KG1 (cell line): ENCODE measurements at regions not wholly inside any gene's neighbourhood (a gene's known extent, or its start where the extent isn't known, plus 50 kb on each side); places are given as distances from the start of the nearest gene placed in this dataset.

Source experiments
- DNase-seq: peaks from one replicate; lab custom pipeline; 2025; lab: John Stamatoyannopoulos, UW

DNA sequence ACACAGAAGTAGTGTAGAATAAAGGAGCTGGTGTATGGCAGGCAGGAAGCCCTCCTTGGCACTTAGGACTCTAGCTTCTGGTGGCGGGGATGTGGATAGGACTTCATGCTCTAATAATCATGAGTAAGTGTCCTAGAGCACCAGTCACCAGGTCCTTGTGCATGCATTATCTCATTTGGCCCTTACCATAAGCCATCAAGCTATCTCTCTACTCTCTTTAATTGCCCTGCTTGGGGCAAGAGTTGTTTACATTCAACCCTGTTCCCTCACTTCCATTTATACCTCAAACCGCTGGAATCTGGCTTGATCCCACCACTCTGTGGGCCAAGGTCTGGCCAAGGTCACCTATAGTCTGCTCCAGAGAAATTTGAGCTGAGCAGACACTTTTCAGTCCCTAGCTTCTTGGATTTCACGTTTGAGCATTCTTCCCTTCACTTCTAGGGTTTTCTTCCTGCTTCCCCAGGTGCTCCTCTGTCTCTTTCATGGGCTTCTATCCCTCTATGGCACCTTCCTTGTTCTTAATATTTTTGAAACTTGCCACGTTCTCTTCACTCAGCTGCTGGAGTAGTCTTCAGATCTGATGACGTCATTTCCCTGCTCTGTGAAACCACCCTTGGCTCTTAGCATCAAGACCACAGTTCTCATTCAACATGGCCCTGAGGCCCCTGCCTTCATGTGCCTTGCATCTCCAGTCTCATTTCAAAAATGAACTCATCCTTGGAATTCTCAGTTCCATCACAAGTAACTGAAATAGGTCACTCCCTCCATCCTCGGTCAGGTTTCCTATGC is 94.9 kb upstream of the GATA6 start:
- DNase-seq = no peak

DNA sequence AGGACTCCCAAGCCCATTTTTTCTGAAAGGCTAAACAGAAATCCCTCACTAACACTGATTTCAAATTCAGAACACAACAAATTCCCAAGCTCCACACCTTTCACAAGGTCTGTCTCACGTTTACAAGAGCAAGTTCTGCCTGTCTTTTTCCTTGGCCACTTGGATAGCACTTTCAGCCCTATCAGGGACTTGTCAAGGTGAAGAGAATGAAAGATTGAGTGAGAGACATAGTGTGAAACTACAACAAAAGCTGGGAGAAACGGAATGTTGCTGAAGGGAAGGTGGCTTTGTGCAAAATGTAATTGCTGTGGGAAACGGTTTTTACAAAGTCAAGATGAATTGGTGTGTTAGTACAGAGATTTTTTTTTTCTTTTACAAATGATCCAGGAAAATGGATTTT is 89.4 kb upstream of the GATA6 start:
- no peak for DNase-seq

DNA sequence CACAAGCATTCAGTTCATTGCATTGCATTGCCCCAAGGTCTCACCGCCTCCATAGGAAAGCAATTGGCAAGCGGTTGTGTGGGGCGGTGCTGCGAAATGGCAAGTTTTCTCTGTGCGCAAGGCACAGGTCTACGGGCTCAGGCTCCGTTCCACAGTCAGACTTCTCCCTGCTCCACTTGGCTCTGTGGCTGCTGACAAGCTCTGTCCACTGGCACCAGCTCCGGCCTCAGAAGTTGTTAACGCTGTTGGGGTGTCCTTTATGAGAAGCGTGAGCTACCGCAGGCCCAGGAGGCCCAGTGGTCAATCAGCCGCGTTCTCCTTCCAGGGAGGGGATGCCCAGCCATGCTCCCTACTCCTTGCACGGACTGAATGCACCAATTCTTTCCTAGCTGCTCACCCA is 87.0 kb upstream of the GATA6 start:
- DNase-seq = no peak

DNA sequence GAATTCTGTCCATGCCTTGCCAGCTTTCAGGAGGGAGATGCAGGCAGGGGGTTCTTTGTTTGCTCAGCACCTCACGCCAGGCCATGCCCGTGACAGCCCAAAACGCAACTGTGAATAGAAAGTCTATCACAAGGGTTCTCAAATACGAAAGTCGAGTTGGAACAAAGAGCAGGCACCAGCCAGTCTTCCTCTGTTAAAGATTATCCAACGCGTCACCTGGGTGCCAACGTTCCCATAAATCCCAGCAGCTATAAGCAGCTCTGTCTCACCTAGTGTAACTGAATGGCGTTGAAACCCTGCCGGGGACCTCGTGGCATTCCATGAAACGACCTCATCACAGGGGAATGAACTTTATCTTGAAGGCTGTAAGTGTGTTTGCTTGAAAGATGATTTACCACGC is 84.8 kb upstream of the GATA6 start:
- no peak for DNase-seq

DNA sequence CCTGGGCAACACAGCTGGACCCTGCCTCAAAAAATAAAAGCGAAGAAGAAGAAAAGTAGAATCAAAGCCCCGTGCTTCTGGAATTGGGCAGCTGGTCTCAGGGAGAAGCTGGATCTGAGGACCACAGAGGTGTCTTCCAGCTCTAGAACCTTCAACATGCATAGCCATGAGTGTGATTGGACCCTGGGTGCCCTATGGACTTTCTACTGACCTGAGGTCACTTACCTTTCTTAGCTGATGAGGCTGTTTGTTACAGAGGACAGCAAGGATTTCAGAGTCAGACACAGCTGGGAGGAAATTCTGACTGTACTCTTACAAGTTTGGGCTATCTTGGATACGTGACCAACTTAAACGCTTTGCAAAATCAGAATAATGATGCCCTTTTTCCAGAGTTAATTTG is 82.4 kb upstream of the GATA6 start:
- DNase-seq = no peak

DNA sequence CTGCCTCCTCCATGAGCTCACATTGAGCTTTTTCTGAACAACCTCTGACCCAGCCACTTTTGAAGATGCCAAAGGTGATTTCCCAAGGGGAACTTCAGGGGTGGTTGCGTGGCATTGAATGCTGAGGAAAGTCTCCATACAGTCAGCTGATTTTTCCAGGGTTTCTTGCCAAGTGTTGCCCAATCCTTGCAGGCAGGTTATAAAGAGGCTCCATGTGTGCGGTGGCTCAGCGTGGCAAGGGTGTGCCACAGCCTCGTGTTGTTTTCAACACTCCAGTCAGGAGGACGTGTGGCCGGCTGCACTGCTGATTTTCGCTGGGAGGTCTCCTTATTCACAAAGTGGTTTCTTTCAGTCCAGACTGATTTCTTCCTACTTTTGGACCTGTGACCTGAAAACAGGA is 81.4 kb upstream of the GATA6 start:
- DNase-seq = no peak

DNA sequence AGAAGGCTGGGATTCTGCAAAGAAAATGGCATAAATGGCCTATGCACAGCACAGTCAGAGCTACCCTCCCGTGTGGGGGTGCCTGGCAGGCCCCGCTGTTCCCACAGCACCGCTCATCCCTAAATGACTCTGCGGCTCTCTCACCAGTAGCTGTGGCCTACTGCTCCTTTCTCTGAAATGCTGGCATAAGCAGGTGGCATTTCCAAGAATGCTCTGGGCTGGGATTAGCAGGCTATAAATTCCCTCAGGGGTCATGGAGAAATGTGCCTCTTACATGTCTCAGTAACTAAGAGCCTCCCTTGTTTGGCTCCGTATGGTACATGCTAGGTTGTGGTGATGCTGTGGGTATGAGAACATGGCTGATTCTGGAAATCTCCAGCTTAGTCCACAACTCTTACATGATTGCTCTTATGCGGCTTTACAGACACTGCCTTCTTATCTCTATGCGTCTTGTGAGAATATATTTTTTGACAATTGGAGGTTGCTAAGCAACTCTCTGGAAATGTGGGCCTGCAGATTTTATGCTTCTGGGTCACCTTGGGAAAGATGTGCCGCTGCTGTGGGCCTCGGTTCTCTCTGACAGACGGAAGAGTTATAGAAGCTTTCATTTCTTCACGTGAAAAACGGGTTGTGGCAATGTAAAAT is 80.3 kb upstream of the GATA6 start:
- DNase-seq = no peak

DNA sequence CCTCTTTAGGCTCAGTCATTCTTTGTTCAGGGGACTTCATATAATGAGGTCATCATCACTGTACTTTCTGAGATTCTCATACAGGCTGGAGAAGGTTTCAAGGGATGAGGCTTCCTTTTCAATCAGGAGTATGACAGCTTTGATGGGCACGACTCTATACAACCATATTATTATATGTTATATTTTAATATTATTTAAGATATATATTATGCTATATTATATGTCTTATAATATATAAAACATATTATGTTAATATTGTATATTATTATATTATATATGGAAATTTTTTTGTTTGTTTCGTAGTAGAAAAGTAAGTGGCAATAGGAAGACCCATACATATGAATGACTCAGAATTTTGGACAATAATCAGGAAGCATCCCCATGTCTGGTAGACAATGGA is 78.0 kb upstream of the GATA6 start:
- no peak for DNase-seq

DNA sequence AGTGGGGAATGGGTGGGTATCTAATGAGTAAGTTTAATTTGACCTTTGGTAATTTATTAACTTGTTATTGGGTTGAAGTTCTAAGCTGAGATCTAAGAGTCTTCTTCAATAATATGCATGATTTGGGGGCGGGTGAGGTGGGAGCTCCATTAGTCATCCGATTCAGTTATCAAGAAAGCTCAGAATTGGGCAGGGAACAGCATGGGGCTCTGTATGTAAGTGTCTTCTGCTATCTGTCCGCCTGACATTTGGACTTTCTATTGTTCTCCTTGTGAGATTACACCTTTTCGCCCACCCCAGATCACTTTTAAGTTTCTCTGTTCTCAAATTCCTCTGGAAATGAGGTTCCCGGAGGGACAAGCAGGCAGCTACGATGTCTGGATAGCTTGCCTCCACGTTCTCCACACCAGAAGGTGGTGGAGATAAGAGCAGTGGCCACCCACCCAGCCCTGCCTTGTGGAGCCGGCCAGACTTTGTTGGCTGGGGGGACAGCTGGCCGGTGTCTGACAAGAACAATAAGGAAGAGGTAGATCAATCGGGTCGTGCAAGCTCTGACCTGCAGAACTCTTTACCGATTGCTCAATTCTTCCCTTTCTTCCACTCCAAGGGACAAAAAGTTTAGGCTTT is 75.5 kb upstream of the GATA6 start:
- DNase-seq = no peak

DNA sequence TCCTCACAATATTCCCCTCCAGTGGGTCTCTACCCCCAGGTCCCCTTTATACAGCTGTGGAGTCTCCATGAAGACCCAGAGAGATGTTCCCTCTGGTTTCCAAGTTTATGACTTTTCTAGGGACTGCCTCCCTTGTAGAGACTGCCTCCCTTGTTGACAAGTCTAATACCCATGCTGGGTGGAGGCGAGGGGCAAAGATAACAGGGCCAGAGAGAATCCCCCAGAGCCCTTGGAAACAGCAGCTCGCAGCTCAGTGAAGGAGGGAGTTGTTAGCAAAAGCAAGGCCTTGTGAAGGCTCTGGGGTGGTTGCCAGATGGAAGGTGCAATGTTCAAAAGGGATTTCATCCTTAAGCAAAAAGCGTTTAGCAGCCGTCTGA is 75.0 kb upstream of the GATA6 start:
- DNase-seq = no peak

DNA sequence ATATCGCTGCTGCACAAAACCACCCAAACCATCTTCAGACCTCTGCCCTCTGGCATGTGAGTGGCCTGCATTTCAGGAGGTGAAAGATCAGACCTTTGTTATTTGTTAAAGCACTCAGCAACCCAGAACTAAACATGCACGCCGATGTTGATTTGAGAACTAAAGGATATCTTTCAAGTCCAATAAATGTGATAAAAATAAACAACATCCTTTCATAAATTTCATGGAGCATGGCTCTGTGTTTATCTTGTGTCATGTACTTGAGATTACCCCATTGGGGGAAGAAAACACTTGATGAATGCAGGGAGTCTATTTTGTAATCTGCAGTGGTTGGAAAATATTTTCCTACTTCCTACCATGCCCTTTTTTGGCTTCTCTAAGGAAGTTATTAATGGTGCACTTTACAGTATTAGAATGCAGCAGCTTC is 70.8 kb upstream of the GATA6 start:
- no peak for DNase-seq

DNA sequence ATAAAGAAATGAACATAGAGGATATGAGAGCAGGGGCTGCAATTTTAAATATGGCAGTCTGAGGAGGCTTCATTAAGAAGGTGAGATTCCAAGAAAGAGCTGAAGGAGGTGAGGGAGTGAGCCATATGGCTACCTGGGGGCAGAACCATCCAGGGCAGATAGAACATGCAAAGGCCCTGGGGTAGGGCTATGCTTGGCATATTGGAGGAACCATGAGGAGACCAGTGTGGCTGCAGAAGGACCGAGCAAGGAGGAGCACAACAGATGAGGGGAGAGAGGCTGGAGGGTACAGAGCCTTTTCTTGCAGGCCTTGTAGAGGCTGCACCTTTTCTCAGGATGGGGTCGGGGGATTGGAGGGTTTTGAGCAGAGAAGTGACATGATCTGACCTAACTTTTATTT is 69.5 kb upstream of the GATA6 start:
- DNase-seq = no peak

DNA sequence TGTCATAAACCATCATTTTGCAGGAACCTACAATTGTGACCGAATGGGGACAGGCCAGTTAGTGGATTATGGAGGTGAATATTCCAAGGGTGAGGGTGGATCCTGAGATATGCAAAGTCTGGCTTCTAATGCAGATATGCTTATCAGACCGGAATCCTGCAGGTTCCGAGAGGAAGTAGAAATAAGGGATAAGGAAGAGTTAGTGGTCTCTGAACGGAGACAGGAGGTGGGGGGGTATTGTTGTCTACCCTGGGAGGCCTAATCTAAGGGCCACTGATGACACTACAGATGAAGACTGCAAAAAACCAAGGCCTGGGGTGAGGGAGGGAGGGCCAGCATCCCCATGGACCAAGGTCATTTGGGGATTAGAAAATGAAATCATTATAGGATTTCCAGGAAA is 67.7 kb upstream of the GATA6 start:
- no peak for DNase-seq

DNA sequence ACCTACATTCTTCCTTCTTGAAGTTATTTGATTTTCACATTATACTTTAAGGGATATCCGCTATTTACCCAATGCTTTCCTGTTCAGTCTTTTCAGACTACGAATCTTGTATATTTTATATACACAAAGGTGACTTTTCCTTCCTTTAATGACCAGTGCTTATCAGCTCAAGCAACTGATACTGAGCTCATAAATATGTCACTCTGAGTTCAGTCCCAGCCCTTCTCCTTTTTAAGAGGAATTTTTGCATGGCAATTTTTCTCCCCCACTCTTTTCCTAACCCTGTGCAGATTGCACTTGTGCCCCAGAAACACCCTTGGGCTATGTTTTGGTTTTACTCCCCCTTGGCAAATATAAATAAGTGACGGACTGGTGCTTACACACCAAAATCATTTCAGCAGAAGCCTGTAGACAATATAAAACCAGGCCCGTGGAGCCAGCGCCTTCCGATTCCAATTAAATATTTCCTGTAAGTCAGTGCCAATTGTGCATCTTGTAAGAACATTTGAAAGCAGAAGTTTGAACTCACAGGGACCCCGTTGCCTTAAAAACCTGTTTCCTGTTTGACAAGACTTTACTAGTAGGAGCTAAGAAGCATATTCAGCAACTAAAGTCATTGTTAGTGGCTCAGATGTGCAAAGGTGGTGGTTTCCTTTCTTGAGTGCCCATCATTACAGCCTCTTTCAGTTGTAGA is 66.3 kb upstream of the GATA6 start:
- DNase-seq = peak; percentile 52

DNA sequence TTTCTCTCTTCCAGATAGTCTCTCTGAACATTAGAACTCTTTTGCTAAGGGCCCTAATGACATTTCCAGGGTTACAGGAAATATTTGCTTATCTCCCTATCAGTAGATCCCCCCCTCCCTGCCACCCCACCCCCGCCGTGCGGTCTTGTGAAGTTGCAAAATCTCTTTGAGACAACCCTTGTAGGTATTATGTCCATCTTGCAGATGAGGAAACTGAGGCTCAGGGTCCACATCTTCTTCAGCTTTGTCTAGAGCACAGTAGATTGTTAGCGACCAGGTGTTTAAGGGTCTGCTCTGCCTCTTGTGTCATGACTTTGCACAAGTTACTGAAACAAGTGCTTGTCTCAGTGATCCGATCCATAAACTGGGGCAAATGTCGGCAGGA is 65.8 kb upstream of the GATA6 start:
- DNase-seq = no peak

DNA sequence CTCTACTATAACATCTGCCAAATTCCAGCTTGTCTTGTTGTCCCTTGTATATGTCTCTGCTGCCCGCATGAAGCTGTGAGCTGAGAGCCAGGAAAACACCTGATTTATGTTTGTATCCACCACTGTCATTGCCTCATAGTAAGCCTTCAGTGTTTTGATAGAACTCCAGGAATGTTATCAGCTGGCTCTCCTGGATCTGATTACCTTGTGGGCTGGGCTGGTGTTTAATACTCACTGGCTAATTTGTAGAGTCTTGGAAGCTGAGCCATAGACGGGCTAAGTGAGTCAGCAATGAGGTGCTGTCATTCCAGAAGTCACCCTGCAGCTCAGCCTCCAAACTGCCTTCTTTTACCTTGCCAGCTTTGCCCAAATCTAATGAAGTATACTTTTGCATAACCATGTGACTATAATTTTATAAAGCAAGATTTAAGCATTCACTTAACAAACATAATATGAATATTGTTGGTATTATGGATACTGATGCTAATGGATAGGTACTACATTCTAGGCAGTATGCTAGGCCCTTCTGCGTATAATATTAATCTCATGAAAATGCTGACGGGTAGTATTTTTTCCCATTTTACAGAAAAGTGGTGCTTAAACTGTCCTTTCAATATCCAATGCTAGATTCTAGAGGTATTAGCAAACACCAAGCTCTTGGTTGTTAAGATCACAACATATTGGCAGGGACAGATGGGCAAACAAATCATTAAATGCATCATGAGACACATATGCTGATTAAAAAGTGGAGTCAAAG is 62.7 kb upstream of the GATA6 start:
- DNase-seq = no peak

DNA sequence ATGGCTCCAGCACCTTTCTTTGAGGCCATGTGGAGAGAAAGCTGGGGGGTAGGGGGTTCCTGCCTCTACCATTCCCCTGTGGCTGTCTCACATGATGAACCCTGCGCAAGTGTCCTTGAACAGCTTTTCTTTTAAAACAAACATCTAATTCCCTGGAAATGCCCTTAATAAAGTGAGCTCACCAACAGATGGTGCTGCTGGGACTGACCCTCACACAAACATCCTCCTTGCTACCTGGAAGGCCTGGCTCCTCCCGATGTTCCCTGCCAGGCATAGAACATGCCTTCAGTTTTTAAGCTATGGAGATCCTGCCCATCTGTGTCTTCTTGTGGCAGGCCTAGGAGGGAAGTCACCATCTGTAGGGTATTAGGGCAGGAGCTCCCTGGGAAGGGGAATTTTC is 60.7 kb upstream of the GATA6 start:
- DNase-seq = no peak

DNA sequence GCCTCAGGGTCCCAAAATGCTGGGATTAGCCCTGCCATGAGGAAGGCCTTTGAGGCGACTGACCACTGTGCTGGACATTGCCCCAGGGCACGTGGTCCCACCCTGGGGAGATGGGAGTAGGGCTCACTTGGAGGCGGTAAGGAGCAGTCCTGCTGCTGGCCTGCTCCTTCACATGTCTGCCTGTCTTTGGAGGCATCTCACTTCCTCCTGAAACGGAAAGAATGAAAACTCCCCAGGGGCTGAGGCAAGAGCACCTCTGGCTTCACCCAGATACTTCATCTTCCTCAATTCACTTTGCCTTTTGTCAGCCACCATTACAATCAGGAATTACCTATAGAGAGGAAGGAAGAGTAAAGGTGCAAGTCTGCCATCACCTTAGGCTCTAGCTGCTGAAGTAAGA is 59.9 kb upstream of the GATA6 start:
- DNase-seq = no peak

DNA sequence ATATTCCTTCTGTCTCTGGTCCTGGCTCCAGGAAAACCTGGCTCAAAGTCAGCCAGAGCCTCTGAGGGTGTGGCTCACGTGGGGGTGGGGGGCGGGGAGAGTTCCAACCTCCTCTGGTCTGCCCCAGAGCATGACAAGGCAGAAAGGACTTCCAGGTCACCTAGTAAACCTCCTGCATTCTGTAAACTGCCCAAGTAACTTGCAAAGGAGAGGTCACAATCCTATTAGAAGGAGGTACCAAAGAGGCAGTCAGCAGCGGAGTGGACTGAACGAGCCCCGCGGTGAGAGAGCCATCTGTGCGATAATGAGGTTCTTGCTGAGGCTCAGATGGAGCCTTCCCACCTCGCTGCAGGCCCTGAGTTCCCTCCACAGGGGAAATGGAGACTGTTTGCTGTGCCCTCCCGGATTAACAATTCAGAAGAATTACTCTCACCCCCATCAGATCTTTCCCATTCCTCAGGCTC is 58.9 kb upstream of the GATA6 start:
- no peak for DNase-seq

DNA sequence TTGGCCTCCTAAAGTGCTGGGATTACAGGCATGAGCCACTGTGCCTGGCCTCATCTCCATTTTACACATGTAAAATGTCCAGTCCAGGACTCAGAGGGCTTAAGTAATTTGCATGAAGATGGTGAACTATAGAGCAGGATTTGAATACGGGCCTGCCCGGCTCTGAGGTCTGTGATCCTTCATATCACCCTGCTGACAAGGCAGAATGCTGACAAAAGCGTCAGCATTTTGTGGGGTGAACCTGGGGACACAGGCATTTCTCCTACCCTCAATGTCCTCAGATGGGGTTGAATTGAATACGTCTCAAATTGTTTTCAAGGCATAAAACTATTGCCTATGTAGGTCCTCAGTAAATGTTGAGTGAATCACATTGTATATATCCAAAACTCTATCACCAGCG is 57.2 kb upstream of the GATA6 start:
- no peak for DNase-seq

DNA sequence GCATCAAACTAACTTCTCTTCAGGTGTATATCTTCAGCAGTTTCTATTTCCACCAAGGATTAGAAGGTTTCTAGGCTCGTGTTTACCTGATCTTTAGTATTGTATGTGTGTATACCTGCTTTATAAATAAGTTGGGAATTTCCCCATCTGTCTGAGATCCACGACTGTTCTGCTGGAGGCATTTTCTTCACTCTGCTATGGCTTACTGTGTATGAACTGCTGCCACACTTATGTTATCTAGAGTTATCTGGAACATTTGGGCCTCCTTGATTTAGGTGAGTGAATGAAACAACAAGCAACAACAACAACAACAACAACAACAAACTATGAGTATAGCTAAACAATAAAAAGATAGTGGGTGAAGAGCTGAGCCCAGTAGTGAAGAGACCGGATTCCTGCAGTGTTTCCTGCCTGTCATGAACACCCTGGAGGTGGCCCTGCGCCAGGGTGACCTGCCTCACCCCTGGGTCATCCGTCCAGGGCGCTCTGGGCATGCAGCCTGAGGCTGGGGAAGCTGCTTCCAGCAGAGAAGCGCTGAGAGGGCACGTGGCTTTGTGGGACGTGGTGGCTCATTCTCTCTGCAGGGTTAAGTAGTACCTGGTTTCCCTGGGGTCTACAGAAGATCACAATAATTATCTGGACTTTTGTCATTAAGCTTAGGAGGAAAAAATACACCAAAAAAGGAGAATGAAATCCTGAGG is 56.1 kb upstream of the GATA6 start:
- DNase-seq = no peak
